Muscle layer of duodenum (tissue), 2 donors: ENCODE measurements at regions not wholly inside any gene's neighbourhood (a gene's known extent, or its start where the extent isn't known, plus 50 kb on each side); places are given as distances from the start of the nearest gene placed in this dataset.
"Not testable (repeated sequence)": the region's sequence is repeated elsewhere in the genome, so short reads cannot be mapped to it uniquely, and the experiment has no call there.

ENCODE experiments used
- H3K27ac ChIP-seq: one replicate; pipeline ENCODE4 v1.7.0; 2013; ENCODE audit warnings: mild to moderate bottlenecking, low read length
- H3K27me3 ChIP-seq: one replicate; pipeline ENCODE4 v1.7.0; 2013; ENCODE audit warnings: low read depth, mild to moderate bottlenecking, control low read depth, low read length
- H3K36me3 ChIP-seq, 2 donors: one replicate each; pipeline ENCODE4 v1.7.0; 2013; ENCODE audit warnings: low read length in 2 of 2, control low read depth in 1 of 2, mild to moderate bottlenecking in 1 of 2; ENCODE audit not compliant: insufficient read depth in 2 of 2, control insufficient read depth in 1 of 2
- H3K4me1 ChIP-seq, 2 donors: one replicate each; pipeline ENCODE4 v1.7.0; 2013; ENCODE audit warnings: low read length in 2 of 2, mild to moderate bottlenecking in 2 of 2, control low read depth in 1 of 2, moderate library complexity in 1 of 2; ENCODE audit not compliant: insufficient read depth in 2 of 2, control insufficient read depth in 1 of 2
- H3K4me3 ChIP-seq, 2 donors: one replicate each; pipeline ENCODE4 v1.7.0; 2013; ENCODE audit warnings: low read length in 2 of 2, low read depth in 1 of 2, mild to moderate bottlenecking in 1 of 2
- H3K9me3 ChIP-seq, 2 donors: one replicate each; pipeline ENCODE4 v1.7.0; 2013; ENCODE audit warnings: low read length in 2 of 2, control low read depth in 1 of 2, mild to moderate bottlenecking in 1 of 2; ENCODE audit not compliant: control insufficient read depth in 1 of 2
- donor health status: healthy.

DNA sequence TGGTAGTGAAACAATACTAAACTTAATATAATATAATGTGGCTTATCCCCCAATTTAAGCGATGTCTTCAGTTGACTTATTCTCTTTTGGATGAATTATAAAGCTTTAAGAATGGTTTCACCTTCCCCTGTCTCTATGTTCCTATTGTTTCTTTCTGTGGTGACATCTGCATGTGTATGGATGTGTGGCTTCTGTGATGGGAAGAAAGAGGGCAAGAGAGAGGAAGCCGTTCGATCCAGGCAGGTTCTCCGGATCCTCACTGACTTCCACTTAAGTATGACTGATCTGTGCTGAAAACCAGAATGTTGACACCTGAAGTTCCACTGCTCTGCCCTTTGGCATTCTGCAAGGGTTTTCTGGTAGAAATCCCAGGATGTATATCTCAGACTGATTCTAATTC, 1150.8 kb downstream of the STPG2 start:
- Histone ChIP-seq H3K27ac (no peak overlapping the region), H3K9me3 (no peaks in the 10 kb centered on the region), H3K4me3 (no peak overlapping the region), H3K36me3 (no peaks in the 10 kb centered on the region), H3K4me1 (no peaks in the 10 kb centered on the region), H3K27me3 (no peaks in the 10 kb centered on the region)

DNA sequence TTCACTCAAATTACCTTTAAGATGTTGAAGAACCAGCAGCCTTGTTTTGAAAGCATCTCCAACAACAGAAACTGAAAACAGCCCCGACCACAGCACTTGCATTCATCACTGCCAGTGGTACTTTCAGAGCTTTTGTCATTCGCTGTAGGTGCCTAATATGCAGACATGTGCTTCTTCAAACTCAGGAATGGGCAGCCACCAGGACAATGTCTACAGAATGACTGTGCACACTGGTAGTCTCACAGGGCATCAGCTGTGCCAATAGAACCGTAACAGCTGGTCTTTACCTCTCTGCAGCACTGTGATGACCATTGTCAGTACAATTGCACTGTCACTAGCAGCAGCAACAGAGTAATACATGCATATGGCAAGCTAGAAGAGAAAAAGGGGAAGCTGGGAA, 1149.7 kb downstream of the STPG2 start:
- Histone ChIP-seq H3K4me1 (no peaks in the 10 kb centered on the region), H3K9me3 (no peaks in the 10 kb centered on the region), H3K36me3 (no peaks in the 10 kb centered on the region), H3K27me3 (no peaks in the 10 kb centered on the region), H3K27ac (no peak overlapping the region), H3K4me3 (no peak overlapping the region)

DNA sequence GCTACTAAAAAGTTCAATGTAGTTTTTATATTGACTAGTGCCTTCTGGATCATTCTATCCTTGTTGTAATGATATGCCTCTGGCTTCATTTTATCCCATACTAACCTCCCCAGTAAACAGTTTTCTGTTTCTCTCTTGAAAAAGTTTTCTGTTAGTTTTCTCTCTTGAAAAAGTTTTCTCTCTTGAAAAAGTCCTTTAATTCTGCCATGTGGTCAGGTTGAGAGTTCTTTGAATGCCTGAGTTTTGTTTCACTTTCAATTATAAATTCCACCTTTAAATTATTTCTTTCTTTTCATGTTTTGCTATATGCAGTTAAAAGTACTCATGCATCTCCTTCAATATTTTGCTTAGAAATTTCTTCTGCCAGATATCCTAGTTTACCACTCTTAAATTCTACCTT, 1139.6 kb downstream of the STPG2 start:
- Histone ChIP-seq H3K27me3 (no peaks in the 10 kb centered on the region), H3K4me3 (no peak overlapping the region), H3K36me3 (no peaks in the 10 kb centered on the region), H3K9me3 (no peaks in the 10 kb centered on the region), H3K27ac (no peak overlapping the region), H3K4me1 (no peaks in the 10 kb centered on the region)

DNA sequence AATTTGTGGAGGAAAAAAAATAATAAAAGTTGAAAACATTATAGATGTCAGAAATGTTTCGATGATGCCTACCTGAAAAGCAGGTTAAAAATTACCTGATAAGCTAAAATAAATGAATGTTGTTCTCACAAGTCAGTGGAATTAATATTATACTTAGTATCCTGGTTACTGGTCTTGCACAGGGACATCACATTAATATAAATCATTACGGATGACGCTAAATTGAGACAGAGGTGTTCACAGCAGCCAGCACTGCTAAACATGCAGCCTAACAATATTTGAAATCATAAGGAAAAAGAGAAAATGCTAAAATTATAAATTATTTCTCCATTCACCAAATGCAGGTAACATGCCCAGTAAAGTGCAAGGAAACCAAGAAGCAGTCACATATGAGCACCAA, 1130.0 kb downstream of the STPG2 start:
- H3K4me1 ChIP-seq, result no peaks in the 10 kb centered on the region
- H3K9me3 ChIP-seq, result no peaks in the 10 kb centered on the region
- no peak overlapping the region for H3K4me3 ChIP-seq
- no peak overlapping the region for H3K27ac ChIP-seq
- H3K27me3 ChIP-seq, result no peaks in the 10 kb centered on the region
- H3K36me3 ChIP-seq, result no peaks in the 10 kb centered on the region

DNA sequence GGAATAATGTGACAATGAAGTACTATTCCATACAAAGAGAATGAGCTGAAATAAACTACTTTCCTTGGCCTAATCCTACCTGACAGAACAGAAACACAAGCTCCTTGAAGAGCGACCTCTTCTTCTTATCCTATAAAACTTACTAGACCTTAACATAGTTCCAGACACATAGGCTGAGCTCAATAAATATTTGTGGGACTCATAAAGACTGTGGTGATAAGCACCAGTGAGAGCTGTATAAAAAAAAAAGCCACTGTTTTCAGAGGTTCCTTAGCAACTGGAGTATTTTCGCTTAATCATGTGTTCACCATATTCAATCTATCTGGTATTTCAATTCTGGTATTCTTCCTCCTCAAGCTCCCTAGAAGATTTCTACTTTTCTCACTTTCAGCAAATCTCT, 1129.6 kb downstream of the STPG2 start:
- no peaks in the 10 kb centered on the region for H3K9me3 ChIP-seq
- H3K4me3 ChIP-seq, result no peak overlapping the region
- H3K4me1 ChIP-seq, result no peaks in the 10 kb centered on the region
- no peaks in the 10 kb centered on the region for H3K36me3 ChIP-seq
- no peak overlapping the region for H3K27ac ChIP-seq
- no peaks in the 10 kb centered on the region for H3K27me3 ChIP-seq

DNA sequence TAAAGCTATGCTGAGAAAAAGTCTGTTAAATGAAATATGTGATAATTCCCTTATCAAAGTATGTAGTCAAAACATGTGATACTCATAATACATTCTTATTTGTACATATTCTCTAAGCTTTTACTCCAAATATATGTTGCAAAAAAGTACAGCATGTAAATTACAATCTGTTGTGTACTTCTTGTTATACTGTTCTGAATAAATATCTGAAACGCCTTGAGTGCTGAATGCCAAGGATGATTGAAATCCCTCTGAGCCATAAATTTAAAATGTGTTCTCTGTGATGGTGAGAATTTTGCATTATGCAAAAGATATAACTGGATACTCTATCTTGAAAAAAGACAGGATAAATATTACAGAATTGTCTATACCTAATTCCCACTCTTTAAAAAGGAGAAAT, 1128.0 kb downstream of the STPG2 start:
- Histone ChIP-seq H3K4me3 (no peak overlapping the region), H3K27me3 (no peaks in the 10 kb centered on the region), H3K27ac (no peak overlapping the region), H3K9me3 (no peaks in the 10 kb centered on the region), H3K4me1 (no peaks in the 10 kb centered on the region), H3K36me3 (no peaks in the 10 kb centered on the region)

DNA sequence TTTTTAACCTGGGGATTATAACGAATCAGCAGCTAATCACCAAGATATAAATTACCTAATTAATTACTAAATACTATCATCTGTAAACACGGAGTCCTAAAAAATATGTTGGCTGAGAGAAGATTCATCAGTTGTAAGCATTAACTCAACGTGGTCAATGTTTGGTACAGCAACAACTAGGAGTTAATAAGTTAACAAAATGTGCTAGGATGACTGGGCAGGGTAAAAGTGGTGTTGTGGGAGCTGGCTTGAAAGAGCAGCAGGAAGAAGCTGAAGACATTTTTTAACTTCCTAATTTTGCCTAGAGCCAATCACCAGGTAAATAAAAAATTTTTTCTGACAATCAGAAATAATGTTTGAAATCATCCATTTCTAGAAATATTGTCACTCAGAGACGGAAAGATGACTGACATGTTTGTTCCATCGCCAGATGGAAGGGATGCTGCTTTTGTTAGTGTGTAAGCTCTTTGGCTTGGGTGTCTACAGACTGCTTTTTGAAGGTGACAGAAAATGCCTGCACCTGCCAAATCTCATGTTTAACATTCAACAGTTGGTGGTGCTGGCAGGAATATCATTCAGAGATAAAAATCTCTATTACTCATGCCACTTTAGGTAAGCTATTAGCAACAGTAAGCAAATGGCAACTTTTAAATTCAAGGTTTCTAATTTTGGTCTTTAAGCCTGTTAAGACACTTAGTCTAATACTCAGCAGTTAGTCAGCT, 1126.9 kb downstream of the STPG2 start:
- no peaks in the 10 kb centered on the region for H3K27me3 ChIP-seq
- no peaks in the 10 kb centered on the region for H3K4me1 ChIP-seq
- no peaks in the 10 kb centered on the region for H3K9me3 ChIP-seq
- no peak overlapping the region for H3K4me3 ChIP-seq
- H3K36me3 ChIP-seq, result no peaks in the 10 kb centered on the region
- no peak overlapping the region for H3K27ac ChIP-seq

DNA sequence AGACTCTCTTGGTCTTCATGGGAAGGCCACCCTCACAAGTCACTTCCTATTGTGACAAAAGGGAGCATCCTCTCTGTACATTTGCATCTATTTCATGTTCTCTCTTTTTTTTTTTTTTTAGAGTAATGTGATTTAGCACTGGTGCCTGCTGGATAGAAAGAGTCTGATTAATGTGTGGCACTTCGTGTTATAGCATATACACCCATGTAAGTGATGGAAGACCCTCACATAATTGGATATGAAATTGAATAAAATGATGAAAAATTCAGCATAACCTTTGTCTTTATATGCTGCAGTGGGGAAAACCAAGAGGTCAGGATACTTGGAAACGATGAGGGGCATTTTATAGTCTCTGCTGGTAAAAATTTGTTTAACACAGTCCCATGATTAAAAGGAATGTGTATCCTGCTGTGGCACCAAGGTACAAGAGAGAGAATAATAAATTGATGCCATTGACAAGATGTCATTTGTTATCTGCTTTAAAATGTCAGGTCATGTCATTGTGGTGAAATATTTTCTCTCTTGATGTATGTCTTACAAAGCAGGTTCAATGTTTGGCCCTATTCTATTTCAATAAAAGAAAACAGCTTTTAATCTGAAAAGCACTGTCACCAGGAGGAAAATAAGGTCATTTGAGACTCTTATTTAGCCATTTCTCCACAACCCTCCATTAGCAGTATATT, 1115.4 kb downstream of the STPG2 start:
- Histone ChIP-seq H3K4me1 (no peaks in the 10 kb centered on the region), H3K9me3 (no peaks in the 10 kb centered on the region), H3K27ac (no peak overlapping the region), H3K36me3 (no peaks in the 10 kb centered on the region), H3K27me3 (no peaks in the 10 kb centered on the region), H3K4me3 (no peak overlapping the region)

DNA sequence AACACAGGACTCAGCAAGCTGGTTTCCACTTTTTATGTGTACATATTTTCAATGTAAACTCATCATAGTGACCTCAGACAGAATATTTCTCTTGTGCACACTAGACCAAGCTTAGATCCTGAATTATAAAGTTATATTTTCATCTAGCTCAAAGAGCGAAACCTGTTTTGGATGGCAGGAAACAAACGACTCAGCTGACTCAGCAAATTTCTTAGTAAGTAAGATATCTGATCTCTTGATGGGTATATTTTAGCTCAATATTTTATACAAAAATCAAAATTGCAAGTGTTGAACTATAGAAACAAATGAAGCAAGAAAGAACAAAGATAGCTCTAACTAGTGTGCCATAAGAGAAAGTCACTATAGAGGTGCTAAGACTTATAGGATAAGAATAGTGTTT, 1114.5 kb downstream of the STPG2 start:
- Histone ChIP-seq H3K27ac (no peak overlapping the region), H3K36me3 (no peaks in the 10 kb centered on the region), H3K4me1 (no peaks in the 10 kb centered on the region), H3K27me3 (no peaks in the 10 kb centered on the region), H3K9me3 (no peaks in the 10 kb centered on the region), H3K4me3 (no peak overlapping the region)

DNA sequence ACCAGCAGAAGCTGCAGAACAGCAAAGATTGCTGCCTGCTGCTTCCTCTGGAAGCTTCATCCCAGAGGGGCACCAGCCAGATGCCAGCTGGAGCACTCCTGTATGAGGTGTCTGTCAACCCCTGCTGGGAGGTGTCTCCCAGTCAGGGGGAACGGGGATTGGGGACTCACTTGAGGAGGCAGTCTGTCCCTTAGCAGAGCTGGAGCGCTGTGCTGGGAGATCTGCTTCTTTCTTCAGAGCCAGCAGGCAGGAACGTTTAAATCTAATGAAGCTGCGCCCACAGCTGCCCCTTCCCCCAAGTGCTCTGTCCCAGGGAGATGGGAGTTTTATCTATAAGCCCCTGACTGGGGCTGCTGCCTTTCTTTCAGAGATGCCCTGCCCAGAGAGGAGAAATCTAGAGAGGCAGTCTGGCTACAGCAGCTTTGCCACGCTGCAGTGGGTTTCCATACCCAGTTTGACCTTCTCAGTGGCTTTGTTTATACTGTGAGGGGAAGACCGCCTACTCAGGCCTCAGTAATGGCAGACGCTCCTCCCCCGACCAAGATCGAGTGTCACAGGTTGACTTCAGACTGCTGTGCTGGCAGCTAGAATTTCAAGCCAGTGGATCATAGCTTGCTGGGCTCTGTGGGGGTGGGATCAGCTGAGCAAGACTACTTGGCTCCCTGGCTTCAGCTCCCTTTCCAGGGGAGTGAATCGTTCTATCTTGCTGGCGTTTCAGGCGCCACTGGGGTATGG, 1105.7 kb downstream of the STPG2 start:
- not testable (repeated sequence) for H3K27me3 ChIP-seq, H3K36me3 ChIP-seq, H3K4me3 ChIP-seq, H3K9me3 ChIP-seq, H3K27ac ChIP-seq, H3K4me1 ChIP-seq

DNA sequence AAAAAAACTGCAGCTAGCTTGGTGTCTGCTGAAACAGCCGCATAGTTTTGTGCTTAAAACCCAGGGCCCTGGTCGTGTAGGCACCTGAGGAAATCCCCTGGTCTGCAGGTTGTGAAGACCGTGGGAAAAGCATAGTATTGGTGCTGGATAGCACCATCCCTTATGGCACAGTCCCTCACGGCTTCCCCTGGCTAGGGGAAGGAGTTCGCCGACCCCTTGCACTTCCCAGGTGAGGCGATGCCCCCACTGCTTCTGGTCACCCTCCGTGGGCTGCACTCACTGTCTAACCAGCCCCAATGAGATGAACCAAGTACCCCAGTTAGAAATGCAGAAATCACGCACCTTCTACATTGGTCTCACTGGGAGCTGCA, 1105.1 kb downstream of the STPG2 start:
- Histone ChIP-seq H3K27ac (no peak overlapping the region), H3K27me3 (no peaks in the 10 kb centered on the region), H3K4me3 (no peak overlapping the region), H3K9me3 (no peaks in the 10 kb centered on the region), H3K4me1 (no peaks in the 10 kb centered on the region), H3K36me3 (no peaks in the 10 kb centered on the region)
